ENCODE measurements at regions not wholly inside any gene's neighbourhood (a gene's known extent, or its start where the extent isn't known, plus 50 kb on each side); places are given as distances from the start of the nearest gene placed in this dataset.

GRCh38 chr12:127101076-127101475, 1165.9 kb upstream of the TMEM132C start:
- intact Hi-C loops (cut with DNase I; ENCODE audit: low total_unique reads) = no loop called here

GRCh38 chr12:127106041-127106440, 1160.9 kb upstream of the TMEM132C start:
- no peaks in the 10 kb centered on the region for H3K27me3 ChIP-seq
- ATAC-seq (no peak), DNase-seq (no peak)
- no peaks in the 10 kb centered on the region for H3K4me1 ChIP-seq
- in situ Hi-C loops (cut with MboI; ENCODE audit: low sequenced_read_pairs in 4 of 4) = loop anchor here in 3 of 4 donors (10.0 to 25.0 kb wide), 3 partner anchors 181 to 281 kb away; no protein-coding TSS in a partner anchor
- H3K36me3 ChIP-seq = no peaks in the 10 kb centered on the region
- intact Hi-C loops (cut with DNase I; ENCODE audit: low total_unique reads) = loop anchor here (5.0 kb wide), 1 partner anchor 186 kb away; no protein-coding TSS in a partner anchor
- TF ChIP-seq POLR2A (IDR thresholded peaks at IDR 0.05) (no peak), CTCF (IDR thresholded peaks at IDR 0.05 in 4 of 5, conservative IDR thresholded peaks at IDR 0.05 in 1 of 5) (no peak)
- H3K4me3 ChIP-seq = no peak overlapping the region
- no peak overlapping the region for H3K27ac ChIP-seq
- H3K9me3 ChIP-seq = no peaks in the 10 kb centered on the region

More at GRCh38 chr12:127101076-127101475, 1165.9 kb upstream of the TMEM132C start:
- Histone ChIP-seq H3K4me1 (no peaks in the 10 kb centered on the region), H3K9me3 (no peaks in the 10 kb centered on the region), H3K27ac (no peak overlapping the region), H3K4me3 (no peak overlapping the region), H3K36me3 (no peaks in the 10 kb centered on the region), H3K27me3 (no peaks in the 10 kb centered on the region)
- in situ Hi-C loops (cut with MboI; ENCODE audit: low sequenced_read_pairs in 4 of 4) = loop anchor here in 3 of 4 donors (10.0 to 25.0 kb wide), 3 partner anchors 186 to 286 kb away; no protein-coding TSS in a partner anchor
- TF ChIP-seq CTCF (IDR thresholded peaks at IDR 0.05 in 4 of 5, conservative IDR thresholded peaks at IDR 0.05 in 1 of 5) (no peak), POLR2A (IDR thresholded peaks at IDR 0.05) (no peak)
- ATAC-seq (no peak), DNase-seq (no peak)

- DNase-seq (no peak), ATAC-seq (no peak)
- Histone ChIP-seq H3K27ac (no peak overlapping the region), H3K4me1 (no peaks in the 10 kb centered on the region), H3K36me3 (no peaks in the 10 kb centered on the region), H3K27me3 (no peaks in the 10 kb centered on the region), H3K9me3 (no peaks in the 10 kb centered on the region), H3K4me3 (no peak overlapping the region)
- in situ Hi-C loops (cut with MboI; ENCODE audit: low sequenced_read_pairs in 4 of 4) = loop anchor here in 3 of 4 donors (10.0 to 25.0 kb wide), 3 partner anchors 181 to 281 kb away; no protein-coding TSS in a partner anchor
- TF ChIP-seq POLR2A (IDR thresholded peaks at IDR 0.05) (no peak), CTCF (IDR thresholded peaks at IDR 0.05 in 4 of 5, conservative IDR thresholded peaks at IDR 0.05 in 1 of 5) (no peak)
- intact Hi-C loops (cut with DNase I; ENCODE audit: low total_unique reads) = loop anchor here (5.0 kb wide), 1 partner anchor 186 kb away; no protein-coding TSS in a partner anchor
These were observed 1160.3 kb upstream of the TMEM132C start for GRCh38 chr12:127106697-127107096.

- Histone ChIP-seq H3K9me3 (no peaks in the 10 kb centered on the region), H3K27ac (no peak overlapping the region), H3K4me3 (no peak overlapping the region), H3K4me1 (no peaks in the 10 kb centered on the region), H3K36me3 (no peaks in the 10 kb centered on the region), H3K27me3 (no peaks in the 10 kb centered on the region)
- in situ Hi-C loops (cut with MboI; ENCODE audit: low sequenced_read_pairs in 4 of 4) = loop anchor here in 3 of 4 donors (10.0 to 25.0 kb wide), 3 partner anchors 180 to 280 kb away; no protein-coding TSS in a partner anchor
- intact Hi-C loops (cut with DNase I; ENCODE audit: low total_unique reads) = loop anchor here (1.0 to 5.0 kb wide), 2 partner anchors 185 to 274 kb away; no protein-coding TSS in a partner anchor
- ATAC-seq (no peak), DNase-seq (no peak)
- TF ChIP-seq POLR2A (IDR thresholded peaks at IDR 0.05) (no peak), CTCF (IDR thresholded peaks at IDR 0.05 in 4 of 5, conservative IDR thresholded peaks at IDR 0.05 in 1 of 5) (no peak)
These were observed 1159.2 kb upstream of the TMEM132C start for GRCh38 chr12:127107744-127108143.

Data from gastrocnemius medialis (tissue), 4 donors.